IMR-90 (cell line): ENCODE measurements at regions not wholly inside any gene's neighbourhood (a gene's known extent, or its start where the extent isn't known, plus 50 kb on each side); places are given as distances from the start of the nearest gene placed in this dataset.

Source experiments
- ATAC-seq: fragments of 200-7000 bp; cut with Tn5 transposase; 2 replicates; pipeline ENCODE4 v1.9.1; 2020; ENCODE audit warnings: low read depth, mild to moderate bottlenecking, moderate library complexity
- BruUV-seq: library from RNA; stranded (reverse); fragments of 400-500 nt; replicated peaks from 2 replicates; lab custom pipeline; 2021; lab: Mats Ljungman, UMichigan
- CTCF ChIA-PET: fragments of 300-600 bp; formaldehyde crosslinking; extraction: SDS; loops from one replicate; lab custom pipeline; 2021; ENCODE audit warnings: antibody characterized with exemption; lab: Yijun Ruan, JAX
- POLR2A ChIA-PET: fragments of 300-600 bp; sonication (Branson Sonifier 250); formaldehyde crosslinking; loops from one replicate; lab custom pipeline; 2022; ENCODE audit warnings: antibody characterized with exemption; ENCODE audit not compliant: unreplicated experiment; lab: Charles Lee
- DNase-seq: peaks from one replicate; pipeline ENCODE4 v3.0.0; 2013
- H2AFZ ChIP-seq: replicated peaks from 2 replicates; pipeline ENCODE3; 2013; ENCODE audit warnings: low read length, mild to moderate bottlenecking; ENCODE audit not compliant: poor library complexity
- H2AK5ac ChIP-seq: 2 replicates; pipeline ENCODE4 v1.6.1; 2013; ENCODE audit warnings: low read depth, low read length, inconsistent platforms
- H2AK9ac ChIP-seq: replicated peaks from 2 replicates; pipeline ENCODE3; 2013; ENCODE audit warnings: mild to moderate bottlenecking, low read depth, low read length, moderate library complexity; ENCODE audit not compliant: poor library complexity
- H2BK120ac ChIP-seq: 2 replicates; pipeline ENCODE4 v1.6.1; 2013; ENCODE audit warnings: low read depth, low read length, inconsistent platforms
- H2BK15ac ChIP-seq: 3 replicates; pipeline ENCODE4 v1.6.1; 2013; ENCODE audit warnings: low read depth, low read length, inconsistent platforms
- H2BK20ac ChIP-seq: 2 replicates; pipeline ENCODE4 v1.6.1; 2013; ENCODE audit warnings: low read depth, mild to moderate bottlenecking, inconsistent platforms, low read length, moderate library complexity
- H2BK5ac ChIP-seq: 2 replicates; pipeline ENCODE4 v1.6.1; 2013; ENCODE audit warnings: mild to moderate bottlenecking, low read depth, low read length, inconsistent platforms; ENCODE audit not compliant: poor library complexity, severe bottlenecking
- H3K14ac ChIP-seq: replicated peaks from 2 replicates; pipeline ENCODE4 v1.6.1; 2013; ENCODE audit warnings: low read depth, low read length, inconsistent platforms
- H3K18ac ChIP-seq: 2 replicates; pipeline ENCODE4 v1.6.1; 2013; ENCODE audit warnings: low read depth, low read length, control low read depth
- H3K23ac ChIP-seq: 2 replicates; pipeline ENCODE4 v1.6.1; 2013; ENCODE audit warnings: low read depth, low read length, inconsistent platforms
- H3K27ac ChIP-seq: 2 replicates; pipeline ENCODE4 v1.5.1; 2013; ENCODE audit warnings: mild to moderate bottlenecking, control low read depth, low read length; ENCODE audit not compliant: insufficient read depth
- H3K27me3 ChIP-seq: 2 replicates; pipeline ENCODE4 v1.6.1; 2013; ENCODE audit warnings: low read length; ENCODE audit not compliant: control insufficient read depth, insufficient read depth
- H3K36me3 ChIP-seq: 2 replicates; pipeline ENCODE4 v1.6.1; 2013; ENCODE audit warnings: low read length, mixed read lengths; ENCODE audit not compliant: control insufficient read depth, insufficient read depth
- H3K4ac ChIP-seq: 2 replicates; pipeline ENCODE4 v1.6.1; 2013; ENCODE audit warnings: low read depth, low read length, inconsistent platforms
- H3K4me1 ChIP-seq: 2 replicates; pipeline ENCODE4 v1.6.1; 2013; ENCODE audit warnings: low read length, mixed read lengths; ENCODE audit not compliant: control insufficient read depth, insufficient read depth
- H3K4me2 ChIP-seq: 2 replicates; pipeline ENCODE4 v1.6.1; 2013; ENCODE audit warnings: low read depth, mild to moderate bottlenecking, control low read depth, low read length, moderate library complexity
- H3K4me3 ChIP-seq: 2 replicates; pipeline ENCODE4 v1.5.1; 2013; ENCODE audit warnings: low read depth, mild to moderate bottlenecking, control low read depth, low read length, moderate library complexity; ENCODE audit not compliant: insufficient read depth
- H3K56ac ChIP-seq: 2 replicates; pipeline ENCODE4 v1.6.1; 2013; ENCODE audit warnings: low read length, inconsistent platforms; ENCODE audit not compliant: insufficient read depth; ENCODE audit errors: extremely low read depth
- H3K79me1 ChIP-seq, 2 experiments: 2 replicates each; pipeline ENCODE4 v1.6.1; 2013; ENCODE audit warnings: low read length in 2 of 2, inconsistent platforms in 1 of 2, low read depth in 1 of 2
- H3K9ac ChIP-seq: 2 replicates; pipeline ENCODE4 v1.6.1; 2013; ENCODE audit warnings: low read depth, low read length, control low read depth
- H3K9me1 ChIP-seq: 2 replicates; pipeline ENCODE4 v1.6.1; 2013; ENCODE audit warnings: low read length, inconsistent platforms; ENCODE audit not compliant: insufficient read depth
- H3K9me3 ChIP-seq: 2 replicates; pipeline ENCODE4 v1.6.1; 2013; ENCODE audit warnings: low read length; ENCODE audit not compliant: control insufficient read depth, insufficient read depth
- H4K20me1 ChIP-seq: 2 replicates; pipeline ENCODE4 v1.6.1; 2013; ENCODE audit warnings: low read length, inconsistent platforms; ENCODE audit not compliant: insufficient read depth
- H4K5ac ChIP-seq: 2 replicates; pipeline ENCODE4 v1.6.1; 2013; ENCODE audit warnings: mild to moderate bottlenecking, low read depth, low read length, control low read depth
- H4K8ac ChIP-seq, 2 experiments: 2 replicates each; pipeline ENCODE4 v1.6.1; 2013; ENCODE audit warnings: low read depth in 2 of 2, low read length in 2 of 2, control low read depth in 1 of 2, inconsistent platforms in 1 of 2
- H4K91ac ChIP-seq: 2 replicates; pipeline ENCODE4 v1.6.1; 2013; ENCODE audit warnings: low read depth, low read length, inconsistent platforms; ENCODE audit not compliant: insufficient read depth
- CEBPB ChIP-seq: IDR thresholded peaks from 2 replicates; pipeline ENCODE4 v1.6.1; 2012; ENCODE audit warnings: low read depth, low read length, improper control_type of control experiment
- CHD1 ChIP-seq: IDR thresholded peaks from 2 replicates; pipeline ENCODE4 v1.6.1; 2012; ENCODE audit warnings: low read depth, low read length, improper control_type of control experiment
- ELK1 ChIP-seq: fragments of 150-350 bp; IDR thresholded peaks from 2 replicates; pipeline ENCODE4 v1.6.1; 2016; ENCODE audit warnings: low read depth, mild to moderate bottlenecking, low read length, moderate library complexity, borderline replicate concordance
- RCOR1 ChIP-seq: IDR thresholded peaks from 2 replicates; pipeline ENCODE4 v1.6.1; 2012; ENCODE audit warnings: mild to moderate bottlenecking, low read length, improper control_type of control experiment; ENCODE audit not compliant: insufficient replicate concordance
- WGBS, 2 experiments: methylation state at CpG; one replicate each; pipeline versions ENCODE4 v1.1.5 to v1.1.7; 2013; ENCODE audit warnings: missing lambda C conversion rate in 2 of 2; ENCODE audit not compliant: insufficient read length in 1 of 2; ENCODE audit errors: extremely low coverage in 2 of 2; 5-methylcytosine and 5-hydroxymethylcytosine counted together
- dilution Hi-C: fragments of 300-500 bp; cut with HindIII; formaldehyde crosslinking; loops from one replicate; pipeline ENCODE4 v1.14.3; 2018; ENCODE audit warnings: low sequenced_read_pairs; ENCODE audit not compliant: unreplicated experiment
- in situ Hi-C: fragments of 300-500 bp; cut with MboI; formaldehyde crosslinking; loops from 3 replicates; pipeline ENCODE4 v1.14.3; 2019; ENCODE audit warnings: low sequenced_read_pairs, inconsistent platforms, mixed read lengths
- intact Hi-C: fragments of 100-400 bp; cut with micrococcal nuclease; formaldehyde crosslinking; loops from 2 replicates; pipeline ENCODE4 v1.10.0; 2022

GRCh38 chr2:88853403-88853790 is 161.9 kb downstream of the RPIA start:
- in situ Hi-C loops: no loop called here
- Histone ChIP-seq H4K20me1 (no peaks in the 10 kb centered on the region), H2AK9ac (no peak overlapping the region), H3K14ac (no peak overlapping the region), H3K36me3 (no peaks in the 10 kb centered on the region), H3K23ac (no peak overlapping the region), H3K4ac (no peak overlapping the region), H4K5ac (no peak overlapping the region), H2BK120ac (no peak overlapping the region), H2AK5ac (no peak overlapping the region), H3K4me2 (no peak overlapping the region), H3K18ac (no peak overlapping the region), H2BK15ac (no peak overlapping the region), H4K8ac (no peak overlapping the region), H3K9ac (no peak overlapping the region), H3K9me3 (no peaks in the 10 kb centered on the region), H2BK20ac (no peak overlapping the region), H3K79me1 (no peaks in the 10 kb centered on the region), H3K56ac (no peak overlapping the region), H3K9me1 (no peaks in the 10 kb centered on the region), H3K27ac (no peak overlapping the region), H4K91ac (no peak overlapping the region), H2AFZ (no peak overlapping the region), H2BK5ac (no peak overlapping the region), H3K4me3 (no peak overlapping the region), H3K27me3 (no peaks in the 10 kb centered on the region), H3K4me1 (no peaks in the 10 kb centered on the region)
- ChIA-PET CTCF (interaction anchor here (1.3 kb wide), 1 partner anchor 27 kb away, joined by 3 read pairs; no protein-coding TSS in a partner anchor), POLR2A (no interaction called here)
- ATAC-seq: no peak
- dilution Hi-C loops: no loop called here
- WGBS, 2 experiments: no CpG with 5 or more reads among the region's 2 CpGs
- DNase-seq: no peak
- TF ChIP-seq RCOR1: no peak
- no peak for TF ChIP-seq CEBPB
- no peak for TF ChIP-seq CHD1
- TF ChIP-seq ELK1: no peak
- intact Hi-C loops: no loop called here
- BruUV-seq: no TSS peak
